ENCODE measurements at regions not wholly inside any gene's neighbourhood (a gene's known extent, or its start where the extent isn't known, plus 50 kb on each side); places are given as distances from the start of the nearest gene placed in this dataset.

DNA sequence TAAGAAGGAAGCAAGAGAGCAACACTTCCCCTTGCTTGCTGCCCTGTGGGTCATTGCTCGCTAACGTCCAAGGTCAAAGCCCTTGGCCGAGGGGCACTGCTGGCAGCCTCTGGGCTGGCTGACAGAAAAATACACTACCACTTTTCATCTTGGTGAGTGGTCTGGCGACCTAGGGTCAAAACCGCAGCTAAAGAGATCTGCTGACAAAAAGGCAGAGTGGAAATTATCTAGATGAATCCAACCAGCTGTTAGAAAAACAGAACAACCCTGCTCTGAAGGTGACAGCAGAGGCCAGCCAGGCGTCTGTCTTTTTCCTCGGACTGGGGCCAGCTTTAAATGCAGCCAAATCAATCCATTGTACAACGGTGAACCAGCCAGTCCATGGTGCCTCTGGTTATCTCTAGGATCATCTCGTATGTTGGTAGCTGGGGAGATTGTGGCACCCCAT is 92.6 kb downstream of the CD8B2 start:
- TF ChIP-seq, protein P1, sequence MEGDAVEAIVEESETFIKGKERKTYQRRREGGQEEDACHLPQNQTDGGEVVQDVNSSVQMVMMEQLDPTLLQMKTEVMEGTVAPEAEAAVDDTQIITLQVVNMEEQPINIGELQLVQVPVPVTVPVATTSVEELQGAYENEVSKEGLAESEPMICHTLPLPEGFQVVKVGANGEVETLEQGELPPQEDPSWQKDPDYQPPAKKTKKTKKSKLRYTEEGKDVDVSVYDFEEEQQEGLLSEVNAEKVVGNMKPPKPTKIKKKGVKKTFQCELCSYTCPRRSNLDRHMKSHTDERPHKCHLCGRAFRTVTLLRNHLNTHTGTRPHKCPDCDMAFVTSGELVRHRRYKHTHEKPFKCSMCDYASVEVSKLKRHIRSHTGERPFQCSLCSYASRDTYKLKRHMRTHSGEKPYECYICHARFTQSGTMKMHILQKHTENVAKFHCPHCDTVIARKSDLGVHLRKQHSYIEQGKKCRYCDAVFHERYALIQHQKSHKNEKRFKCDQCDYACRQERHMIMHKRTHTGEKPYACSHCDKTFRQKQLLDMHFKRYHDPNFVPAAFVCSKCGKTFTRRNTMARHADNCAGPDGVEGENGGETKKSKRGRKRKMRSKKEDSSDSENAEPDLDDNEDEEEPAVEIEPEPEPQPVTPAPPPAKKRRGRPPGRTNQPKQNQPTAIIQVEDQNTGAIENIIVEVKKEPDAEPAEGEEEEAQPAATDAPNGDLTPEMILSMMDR (IDR thresholded peaks at IDR 0.05): no peak
- no peak for TF ChIP-seq POLR2AphosphoS5 (IDR thresholded peaks at IDR 0.05)
